SK-N-SH (cell line): ENCODE measurements at regions not wholly inside any gene's neighbourhood (a gene's known extent, or its start where the extent isn't known, plus 50 kb on each side); places are given as distances from the start of the nearest gene placed in this dataset.

Experiments
- CTCF ChIA-PET: fragments of 300-600, 350-600 bp; formaldehyde crosslinking; extraction: SDS; loops from one replicate; lab custom pipeline; 2021; lab: Yijun Ruan, JAX
- POLR2A ChIA-PET: fragments of 350-600 bp; sonication (Branson Sonifier 250); formaldehyde crosslinking; extraction: SDS; loops from one replicate; lab custom pipeline; 2020; ENCODE audit warnings: antibody characterized with exemption, inconsistent platforms; lab: Yijun Ruan, JAX
- DNase-seq: peaks from one replicate; pipeline ENCODE4 v3.0.0; 2012
- H2AFZ ChIP-seq: fragments of 200-600 bp; sonication (generic); 2 replicates; pipeline ENCODE4 v1.8.1; 2016; ENCODE audit warnings: antibody characterized with exemption, mild to moderate bottlenecking, low read depth
- H3F3A ChIP-seq: fragments of 200-600 bp; sonication (generic); replicated peaks from 2 replicates; pipeline ENCODE3; 2016; ENCODE audit warnings: antibody characterized with exemption, mild to moderate bottlenecking; ENCODE audit not compliant: insufficient read depth
- H3K27ac ChIP-seq, 2 experiments: fragments of 200-500 bp in 1 of 2; fragments of 200-600 bp in 1 of 2; sonication (Bioruptor generic) in 1 of 2; sonication (generic), shearing (Covaris generic) in 1 of 2; 2 replicates each; pipeline versions ENCODE4 v1.5.1 to v1.6.1; 2014 to 2016; ENCODE audit warnings: low read depth in 2 of 2, inconsistent platforms in 1 of 2, low read length in 1 of 2, mild to moderate bottlenecking in 1 of 2, mixed read lengths in 1 of 2
- H3K27me3 ChIP-seq: fragments of 200-600 bp; sonication (generic), shearing (Covaris generic); 2 replicates; pipeline ENCODE4 v1.6.1; 2016; ENCODE audit warnings: mixed run types; ENCODE audit not compliant: insufficient read depth
- H3K36me3 ChIP-seq, 2 experiments: fragments of 200-500 bp in 1 of 2; fragments of 200-600 bp in 1 of 2; sonication (Bioruptor generic) in 1 of 2; sonication (generic) in 1 of 2; replicated peaks in 1 of 2; 2 replicates each; pipeline versions ENCODE3 to v1.5.1; 2014 to 2016; ENCODE audit warnings: low read length in 1 of 2, mild to moderate bottlenecking in 1 of 2; ENCODE audit not compliant: insufficient read depth in 2 of 2, control insufficient read depth in 1 of 2
- H3K4me1 ChIP-seq, 2 experiments: fragments of 200-500 bp in 1 of 2; fragments of 200-600 bp in 1 of 2; sonication (Bioruptor generic) in 1 of 2; sonication (generic), shearing (Covaris generic) in 1 of 2; 2 replicates each; pipeline versions ENCODE4 v1.5.1 to v1.6.1; 2014 to 2016; ENCODE audit warnings: low read depth in 1 of 2, low read length in 1 of 2, mixed run types in 1 of 2; ENCODE audit not compliant: insufficient read depth in 2 of 2, control insufficient read depth in 1 of 2
- H3K4me2 ChIP-seq: fragments of 200-600 bp; sonication (generic), shearing (Covaris generic); 2 replicates; pipeline ENCODE4 v1.6.1; 2017; ENCODE audit warnings: mixed run types
- H3K4me3 ChIP-seq, 2 experiments: fragments of 200-500 bp in 1 of 2; fragments of 200-600 bp in 1 of 2; sonication (Bioruptor generic) in 1 of 2; sonication (generic), shearing (Covaris generic) in 1 of 2; 2 replicates each; pipeline versions ENCODE4 v1.5.1 to v1.8.1; 2014 to 2016; ENCODE audit warnings: low read depth in 2 of 2, inconsistent platforms in 1 of 2, low read length in 1 of 2, mild to moderate bottlenecking in 1 of 2, mixed read lengths in 1 of 2, moderate library complexity in 1 of 2
- H3K79me2 ChIP-seq: fragments of 200-600 bp; sonication (generic); 2 replicates; pipeline ENCODE4 v1.8.1; 2017; ENCODE audit warnings: mild to moderate bottlenecking; ENCODE audit not compliant: insufficient read depth
- H3K9ac ChIP-seq: fragments of 200-600 bp; sonication (generic); 2 replicates; pipeline ENCODE4 v1.6.1; 2017; ENCODE audit warnings: mixed run types
- H3K9me2 ChIP-seq: fragments of 200-600 bp; sonication (generic); 2 replicates; pipeline ENCODE4 v1.6.1; 2017; ENCODE audit warnings: mixed run types
- H3K9me3 ChIP-seq: fragments of 200-600 bp; sonication (generic); 2 replicates; pipeline ENCODE4 v1.6.1; 2017; ENCODE audit warnings: mixed run types, mild to moderate bottlenecking, moderate library complexity
- H4K20me1 ChIP-seq: fragments of 200-600 bp; sonication (generic); 2 replicates; pipeline ENCODE4 v1.6.1; 2017; ENCODE audit warnings: mild to moderate bottlenecking, mixed run types; ENCODE audit not compliant: insufficient read depth
- CHD2 ChIP-seq: fragments of 150-350 bp; IDR thresholded peaks from 2 replicates; pipeline ENCODE4 v1.6.1; 2018; ENCODE audit warnings: low read length; ENCODE audit not compliant: partially characterized antibody
- ELF1 ChIP-seq: IDR thresholded peaks from 2 replicates; pipeline ENCODE4 v1.4.0; 2012
- EP300 ChIP-seq, 2 experiments: IDR thresholded peaks; 2 replicates each; pipeline versions ENCODE4 v1.4.0 to v1.6.1; 2012; ENCODE audit warnings: borderline replicate concordance in 1 of 2, low read depth in 1 of 2, low read length in 1 of 2
- FOSL2 ChIP-seq: IDR thresholded peaks from 2 replicates; pipeline ENCODE4 v1.4.0; 2012; ENCODE audit warnings: low read depth, mild to moderate bottlenecking, moderate library complexity, borderline replicate concordance
- GATA2 ChIP-seq: sonication (generic); formaldehyde crosslinking; IDR thresholded peaks from 2 replicates; pipeline ENCODE4 v1.5.0; 2020; ENCODE audit warnings: mild to moderate bottlenecking, missing genetic modification reagents
- NFIC ChIP-seq: IDR thresholded peaks from 2 replicates; pipeline ENCODE4 v1.4.0; 2012; ENCODE audit warnings: borderline replicate concordance
- NRF1 ChIP-seq: IDR thresholded peaks from 2 replicates; pipeline ENCODE4 v1.6.1; 2012; ENCODE audit warnings: low read depth, mild to moderate bottlenecking, low read length
- RCOR1 ChIP-seq: fragments of 150-350 bp; IDR thresholded peaks from 2 replicates; pipeline ENCODE4 v1.6.1; 2017; ENCODE audit warnings: antibody characterized with exemption, low read length
- RFX5 ChIP-seq: IDR thresholded peaks from 2 replicates; pipeline ENCODE4 v1.6.1; 2012; ENCODE audit warnings: mild to moderate bottlenecking, improper control_type of control experiment, low read length
- RXRA ChIP-seq: IDR thresholded peaks from 2 replicates; pipeline ENCODE4 v1.4.0; 2012; ENCODE audit warnings: low read depth, mild to moderate bottlenecking, borderline replicate concordance
- SIN3A ChIP-seq: IDR thresholded peaks from 2 replicates; pipeline ENCODE4 v1.6.1; 2012; ENCODE audit warnings: low read depth, mild to moderate bottlenecking, low read length, moderate library complexity, borderline replicate concordance
- TAF1 ChIP-seq: IDR thresholded peaks from 2 replicates; pipeline ENCODE4 v1.6.1; 2012; ENCODE audit warnings: low read depth, mild to moderate bottlenecking, low read length, moderate library complexity, borderline replicate concordance
- TCF12 ChIP-seq: IDR thresholded peaks from 2 replicates; pipeline ENCODE4 v1.4.0; 2012
- WGBS: methylation state at CpG from one replicate; pipeline ENCODE4 v1.1.6; 2017; ENCODE audit warnings: low lambda C conversion rate; 5-methylcytosine and 5-hydroxymethylcytosine counted together
- TF ChIP-seq, protein P1 (sequence below): fragments of 200-600 bp; sonication (generic); IDR thresholded peaks from 2 replicates; pipeline ENCODE4 v1.6.1; 2017; ENCODE audit warnings: antibody characterized with exemption, mild to moderate bottlenecking, moderate library complexity
- TF ChIP-seq, protein P2 (sequence below): fragments of 150-350 bp; IDR thresholded peaks from 2 replicates; pipeline ENCODE4 v1.6.1; 2016; ENCODE audit warnings: mild to moderate bottlenecking, low read depth, low read length
- TF ChIP-seq, protein P3 (sequence below): IDR thresholded peaks from 2 replicates; pipeline ENCODE4 v1.4.0; 2012; ENCODE audit warnings: low read depth, borderline replicate concordance
- TF ChIP-seq, protein P4 (sequence below): fragments of 150-350 bp; IDR thresholded peaks from 2 replicates; pipeline ENCODE4 v1.6.1; 2017; ENCODE audit warnings: antibody characterized with exemption, low read length, low read depth, borderline replicate concordance

DNA sequence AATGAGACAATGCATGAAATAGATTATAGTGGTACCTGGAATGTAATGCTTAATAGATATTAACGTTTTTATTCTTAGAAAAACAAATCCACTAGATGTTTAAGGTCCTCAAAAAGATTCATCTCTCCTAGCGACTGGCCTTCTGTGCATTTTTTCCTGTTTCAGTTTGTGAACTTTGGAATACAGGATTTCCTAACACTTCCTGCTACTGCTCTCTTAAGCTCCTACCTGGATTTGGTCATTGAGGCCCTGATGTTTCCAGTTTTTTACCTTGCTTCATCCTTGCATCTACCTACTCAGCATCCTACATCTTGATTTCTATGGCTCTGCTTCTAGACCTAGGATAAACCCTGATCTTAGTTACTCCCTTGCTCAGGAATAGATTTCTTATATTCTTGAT, 188.4 kb downstream of the ABCC12 start:
- Histone ChIP-seq H3K27me3 (no peaks in the 10 kb centered on the region), H3K4me3 (no peak overlapping the region), H3F3A (no peaks in the 10 kb centered on the region), H2AFZ (no peak overlapping the region), H4K20me1 (no peaks in the 10 kb centered on the region), H3K9ac (no peak overlapping the region), H3K79me2 (no peaks in the 10 kb centered on the region), H3K4me2 (no peak overlapping the region), H3K27ac (no peak overlapping the region), H3K36me3 (no peaks in the 10 kb centered on the region), H3K9me3 (no peaks in the 10 kb centered on the region), H3K4me1 (peaks cover 0 to 2% of the 10 kb centered on the region in 2 experiments; a peak in 1 of 4 replicates), H3K9me2 (no peaks in the 10 kb centered on the region)
- ChIA-PET POLR2A (no interaction called here), CTCF (interaction anchor here (1.5 kb wide), 1 partner anchor 826 kb away, joined by 4 read pairs; no protein-coding TSS in a partner anchor)
- DNase-seq = no peak
- TF ChIP-seq SIN3A (no peak), NFIC (no peak), NRF1 (no peak), EP300 (IDR thresholded peaks at IDR 0.05; ENCODE audit: borderline replicate concordance in 1 of 2, low read depth in 1 of 2, low read length in 1 of 2) (no peak), TCF12 (no peak), RXRA (no peak), ELF1 (no peak), TAF1 (no peak), GATA2 (CRISPR knock-in tag) (no peak), RCOR1 (no peak), CHD2 (no peak), RFX5 (no peak), FOSL2 (no peak)
- TF ChIP-seq, protein P1, sequence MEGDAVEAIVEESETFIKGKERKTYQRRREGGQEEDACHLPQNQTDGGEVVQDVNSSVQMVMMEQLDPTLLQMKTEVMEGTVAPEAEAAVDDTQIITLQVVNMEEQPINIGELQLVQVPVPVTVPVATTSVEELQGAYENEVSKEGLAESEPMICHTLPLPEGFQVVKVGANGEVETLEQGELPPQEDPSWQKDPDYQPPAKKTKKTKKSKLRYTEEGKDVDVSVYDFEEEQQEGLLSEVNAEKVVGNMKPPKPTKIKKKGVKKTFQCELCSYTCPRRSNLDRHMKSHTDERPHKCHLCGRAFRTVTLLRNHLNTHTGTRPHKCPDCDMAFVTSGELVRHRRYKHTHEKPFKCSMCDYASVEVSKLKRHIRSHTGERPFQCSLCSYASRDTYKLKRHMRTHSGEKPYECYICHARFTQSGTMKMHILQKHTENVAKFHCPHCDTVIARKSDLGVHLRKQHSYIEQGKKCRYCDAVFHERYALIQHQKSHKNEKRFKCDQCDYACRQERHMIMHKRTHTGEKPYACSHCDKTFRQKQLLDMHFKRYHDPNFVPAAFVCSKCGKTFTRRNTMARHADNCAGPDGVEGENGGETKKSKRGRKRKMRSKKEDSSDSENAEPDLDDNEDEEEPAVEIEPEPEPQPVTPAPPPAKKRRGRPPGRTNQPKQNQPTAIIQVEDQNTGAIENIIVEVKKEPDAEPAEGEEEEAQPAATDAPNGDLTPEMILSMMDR = no peak
- TF ChIP-seq, protein P2, sequence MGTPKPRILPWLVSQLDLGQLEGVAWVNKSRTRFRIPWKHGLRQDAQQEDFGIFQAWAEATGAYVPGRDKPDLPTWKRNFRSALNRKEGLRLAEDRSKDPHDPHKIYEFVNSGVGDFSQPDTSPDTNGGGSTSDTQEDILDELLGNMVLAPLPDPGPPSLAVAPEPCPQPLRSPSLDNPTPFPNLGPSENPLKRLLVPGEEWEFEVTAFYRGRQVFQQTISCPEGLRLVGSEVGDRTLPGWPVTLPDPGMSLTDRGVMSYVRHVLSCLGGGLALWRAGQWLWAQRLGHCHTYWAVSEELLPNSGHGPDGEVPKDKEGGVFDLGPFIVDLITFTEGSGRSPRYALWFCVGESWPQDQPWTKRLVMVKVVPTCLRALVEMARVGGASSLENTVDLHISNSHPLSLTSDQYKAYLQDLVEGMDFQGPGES = no peak
- TF ChIP-seq, protein P3, sequence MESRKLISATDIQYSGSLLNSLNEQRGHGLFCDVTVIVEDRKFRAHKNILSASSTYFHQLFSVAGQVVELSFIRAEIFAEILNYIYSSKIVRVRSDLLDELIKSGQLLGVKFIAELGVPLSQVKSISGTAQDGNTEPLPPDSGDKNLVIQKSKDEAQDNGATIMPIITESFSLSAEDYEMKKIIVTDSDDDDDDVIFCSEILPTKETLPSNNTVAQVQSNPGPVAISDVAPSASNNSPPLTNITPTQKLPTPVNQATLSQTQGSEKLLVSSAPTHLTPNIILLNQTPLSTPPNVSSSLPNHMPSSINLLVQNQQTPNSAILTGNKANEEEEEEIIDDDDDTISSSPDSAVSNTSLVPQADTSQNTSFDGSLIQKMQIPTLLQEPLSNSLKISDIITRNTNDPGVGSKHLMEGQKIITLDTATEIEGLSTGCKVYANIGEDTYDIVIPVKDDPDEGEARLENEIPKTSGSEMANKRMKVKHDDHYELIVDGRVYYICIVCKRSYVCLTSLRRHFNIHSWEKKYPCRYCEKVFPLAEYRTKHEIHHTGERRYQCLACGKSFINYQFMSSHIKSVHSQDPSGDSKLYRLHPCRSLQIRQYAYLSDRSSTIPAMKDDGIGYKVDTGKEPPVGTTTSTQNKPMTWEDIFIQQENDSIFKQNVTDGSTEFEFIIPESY = no peak
- TF ChIP-seq, protein P4, sequence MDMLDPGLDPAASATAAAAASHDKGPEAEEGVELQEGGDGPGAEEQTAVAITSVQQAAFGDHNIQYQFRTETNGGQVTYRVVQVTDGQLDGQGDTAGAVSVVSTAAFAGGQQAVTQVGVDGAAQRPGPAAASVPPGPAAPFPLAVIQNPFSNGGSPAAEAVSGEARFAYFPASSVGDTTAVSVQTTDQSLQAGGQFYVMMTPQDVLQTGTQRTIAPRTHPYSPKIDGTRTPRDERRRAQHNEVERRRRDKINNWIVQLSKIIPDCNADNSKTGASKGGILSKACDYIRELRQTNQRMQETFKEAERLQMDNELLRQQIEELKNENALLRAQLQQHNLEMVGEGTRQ = no peak
- WGBS = 18% methylated on average over 2 of the region's 2 CpGs
